WI38 (cell line): ENCODE measurements at regions not wholly inside any gene's neighbourhood (a gene's known extent, or its start where the extent isn't known, plus 50 kb on each side); places are given as distances from the start of the nearest gene placed in this dataset.

Experiments
- H3K4me3 ChIP-seq: 2 replicates; pipeline ENCODE4 v1.5.1; 2011; ENCODE audit warnings: low read depth, mild to moderate bottlenecking, control low read depth, low read length
- TF ChIP-seq, protein P1 (sequence below): IDR thresholded peaks from 2 replicates; pipeline ENCODE4 v1.5.1; 2012; ENCODE audit warnings: low read depth, mild to moderate bottlenecking, control low read depth, low read length

DNA sequence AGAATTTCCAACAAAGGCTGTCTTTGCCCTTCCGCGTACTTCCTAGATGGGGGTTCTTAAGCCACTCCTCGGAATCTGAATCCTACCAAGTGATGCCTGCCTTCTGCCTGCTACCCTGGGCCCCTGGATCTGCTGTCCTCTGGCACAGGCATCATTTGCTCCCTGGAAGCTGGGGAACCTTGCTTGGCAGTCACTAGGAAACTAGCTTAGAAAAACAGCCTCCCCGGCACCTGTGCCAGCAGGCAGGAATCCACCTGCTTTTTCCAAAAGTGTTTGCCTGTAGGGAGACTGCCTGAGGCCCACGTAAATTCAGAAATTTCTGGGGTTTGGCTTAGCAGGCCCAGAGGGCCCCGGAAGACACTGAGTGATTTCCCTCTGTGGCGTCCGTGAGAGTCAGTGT lies 442.4 kb downstream of the TSHZ3 start:
- H3K4me3 ChIP-seq: no peak overlapping the region
- TF ChIP-seq, protein P1, sequence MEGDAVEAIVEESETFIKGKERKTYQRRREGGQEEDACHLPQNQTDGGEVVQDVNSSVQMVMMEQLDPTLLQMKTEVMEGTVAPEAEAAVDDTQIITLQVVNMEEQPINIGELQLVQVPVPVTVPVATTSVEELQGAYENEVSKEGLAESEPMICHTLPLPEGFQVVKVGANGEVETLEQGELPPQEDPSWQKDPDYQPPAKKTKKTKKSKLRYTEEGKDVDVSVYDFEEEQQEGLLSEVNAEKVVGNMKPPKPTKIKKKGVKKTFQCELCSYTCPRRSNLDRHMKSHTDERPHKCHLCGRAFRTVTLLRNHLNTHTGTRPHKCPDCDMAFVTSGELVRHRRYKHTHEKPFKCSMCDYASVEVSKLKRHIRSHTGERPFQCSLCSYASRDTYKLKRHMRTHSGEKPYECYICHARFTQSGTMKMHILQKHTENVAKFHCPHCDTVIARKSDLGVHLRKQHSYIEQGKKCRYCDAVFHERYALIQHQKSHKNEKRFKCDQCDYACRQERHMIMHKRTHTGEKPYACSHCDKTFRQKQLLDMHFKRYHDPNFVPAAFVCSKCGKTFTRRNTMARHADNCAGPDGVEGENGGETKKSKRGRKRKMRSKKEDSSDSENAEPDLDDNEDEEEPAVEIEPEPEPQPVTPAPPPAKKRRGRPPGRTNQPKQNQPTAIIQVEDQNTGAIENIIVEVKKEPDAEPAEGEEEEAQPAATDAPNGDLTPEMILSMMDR: no peak

GRCh38 chr19:30900051-30900450 lies 449.2 kb downstream of the TSHZ3 start:
- H3K4me3 ChIP-seq: no peak overlapping the region
- TF ChIP-seq, protein P1: no peak

DNA sequence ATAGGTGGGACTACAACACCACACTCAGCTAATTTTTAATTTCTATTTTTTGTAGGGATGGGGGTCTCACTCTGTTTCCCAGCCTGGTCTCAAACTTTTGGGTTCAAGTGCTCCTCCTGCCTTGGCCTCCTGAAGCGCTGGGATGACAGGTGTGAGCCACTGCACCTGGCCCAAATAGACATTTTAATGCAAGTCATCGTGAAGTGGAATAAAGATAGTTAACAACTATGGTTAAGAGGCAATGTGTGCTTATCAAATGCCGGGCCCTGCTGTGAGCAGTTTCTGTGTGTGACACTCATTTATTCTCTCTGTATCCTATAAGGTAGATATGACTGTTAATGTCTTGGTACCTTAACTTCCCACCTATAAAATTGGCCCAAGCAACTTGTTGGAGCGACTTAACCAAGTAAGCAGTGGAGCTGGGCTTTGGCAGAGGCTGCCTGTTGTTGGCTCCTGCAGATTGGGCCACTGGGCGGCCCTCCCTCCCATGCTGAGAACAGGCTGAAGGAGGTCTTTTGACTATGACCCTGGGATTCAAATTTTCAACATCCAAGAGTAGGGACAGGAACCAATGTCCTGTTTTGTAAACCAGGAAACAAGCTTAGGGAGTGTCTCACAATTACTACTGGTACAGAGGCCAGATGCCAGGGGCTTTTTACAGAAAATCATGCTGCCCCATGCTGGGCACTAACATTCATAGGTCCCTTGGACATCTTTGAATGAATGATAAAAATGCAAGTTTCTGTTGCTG lies 450.7 kb downstream of the TSHZ3 start:
- H3K4me3 ChIP-seq: no peak overlapping the region
- TF ChIP-seq, protein P1: no peak

DNA sequence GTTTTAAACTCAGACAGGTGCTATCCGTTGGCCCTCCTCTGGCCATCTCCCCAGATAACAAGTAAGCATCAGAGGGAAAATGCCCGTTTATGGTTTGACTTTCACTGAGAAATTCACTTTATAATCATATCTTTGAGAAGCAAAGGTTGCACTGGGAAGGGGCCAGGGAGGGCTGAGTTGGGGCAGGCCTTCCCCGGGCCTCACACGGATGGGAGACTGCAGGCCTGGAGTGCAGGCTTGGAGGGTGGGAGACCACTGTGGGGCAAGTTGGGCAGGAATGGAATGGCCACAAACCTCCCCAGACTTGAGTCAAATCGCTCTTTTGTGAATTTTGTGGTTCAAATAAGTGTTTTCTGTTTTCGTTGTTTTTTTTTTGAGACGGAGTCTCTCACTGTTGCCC lies 451.7 kb downstream of the TSHZ3 start:
- H3K4me3 ChIP-seq: no peak overlapping the region
- TF ChIP-seq, protein P1: no peak

DNA sequence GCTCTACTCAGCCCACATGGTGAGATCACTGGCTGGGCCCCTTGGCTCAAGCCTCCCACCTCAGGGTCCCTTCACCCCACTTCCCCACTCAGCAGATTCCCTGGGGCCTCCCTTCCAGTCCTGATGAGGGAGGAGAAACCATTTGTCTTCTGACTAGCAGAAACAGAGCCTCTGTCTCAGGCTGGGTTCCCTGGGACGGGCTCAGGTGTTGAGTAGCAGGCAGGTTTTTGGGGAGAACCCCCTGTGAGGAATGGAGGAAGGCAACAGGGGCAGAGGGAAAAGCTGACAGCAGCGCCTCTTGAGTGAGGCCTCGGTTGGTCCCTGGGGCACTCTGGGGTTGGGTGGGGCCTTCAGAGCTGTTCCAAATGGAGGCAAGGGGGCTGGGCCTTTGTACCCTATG lies 452.2 kb downstream of the TSHZ3 start:
- TF ChIP-seq, protein P1: no peak
- H3K4me3 ChIP-seq: no peak overlapping the region

- TF ChIP-seq, protein P1: no peak
- H3K4me3 ChIP-seq: no peak overlapping the region
Observed at GRCh38 chr19:30896554-30896953, 452.7 kb downstream of the TSHZ3 start.

DNA sequence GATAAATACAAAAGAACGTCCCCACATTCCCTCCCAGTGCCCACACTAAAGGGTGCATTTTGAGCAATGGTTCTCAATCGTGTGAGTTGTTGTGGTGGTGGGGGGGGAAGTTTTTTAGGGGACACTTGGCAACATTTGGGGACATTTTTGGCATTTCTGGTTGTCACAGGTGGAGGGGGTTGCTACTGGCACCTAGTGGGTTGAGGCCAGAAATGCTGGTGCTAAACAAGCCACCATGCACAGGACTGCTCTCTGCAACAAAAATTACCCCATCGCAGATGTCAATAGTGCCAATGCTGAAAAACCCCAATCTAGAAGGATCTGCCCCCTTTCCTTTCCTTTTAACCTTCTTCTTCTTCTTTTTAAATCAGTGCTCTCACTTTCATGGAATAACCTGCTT lies 453.3 kb downstream of the TSHZ3 start:
- TF ChIP-seq, protein P1: no peak
- no peak overlapping the region for H3K4me3 ChIP-seq
